Gastrocnemius medialis (tissue), 4 donors: ENCODE measurements at regions not wholly inside any gene's neighbourhood (a gene's known extent, or its start where the extent isn't known, plus 50 kb on each side); places are given as distances from the start of the nearest gene placed in this dataset.

Experiments
- POLR2A ChIP-seq, 2 donors: fragments of 450-650 bp; IDR thresholded peaks; one replicate each; pipeline ENCODE4 v1.6.1; 2017; ENCODE audit warnings: antibody characterized with exemption in 2 of 2, mild to moderate bottlenecking in 2 of 2, moderate library complexity in 2 of 2
- TF ChIP-seq, protein P1 (sequence below), 5 experiments: fragments of 450-650 bp in 3 of 5; fragments of 200-600 bp in 2 of 5; sonication (generic) in 2 of 5; IDR thresholded peaks in 4 of 5; conservative IDR thresholded peaks in 1 of 5; 1 replicate in 4 of 5; 2 replicates in 1 of 5; pipeline ENCODE4 v1.5.1; 2016 to 2019; ENCODE audit warnings: antibody characterized with exemption in 5 of 5, mild to moderate bottlenecking in 3 of 5, moderate library complexity in 3 of 5

DNA sequence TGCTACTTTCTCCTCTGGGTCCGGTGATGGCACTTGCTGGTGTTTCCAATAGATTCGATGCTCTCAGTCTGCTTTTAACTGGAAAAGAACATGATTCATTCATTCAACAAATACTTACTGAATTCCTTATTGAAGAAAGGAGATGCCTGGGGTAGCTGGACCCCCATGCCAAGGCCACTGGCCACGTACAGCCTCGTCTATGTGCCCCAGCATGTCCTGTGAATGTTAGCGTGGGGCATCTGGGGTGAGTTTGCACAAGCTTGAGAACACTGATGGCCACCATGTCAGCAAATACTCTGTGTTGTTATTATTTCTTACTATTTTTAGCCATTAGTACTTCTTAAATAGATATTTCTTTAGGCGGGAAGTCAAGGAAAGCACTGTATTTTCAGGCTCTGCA is 112.0 kb upstream of the OXGR1 start:
- TF ChIP-seq, protein P1, sequence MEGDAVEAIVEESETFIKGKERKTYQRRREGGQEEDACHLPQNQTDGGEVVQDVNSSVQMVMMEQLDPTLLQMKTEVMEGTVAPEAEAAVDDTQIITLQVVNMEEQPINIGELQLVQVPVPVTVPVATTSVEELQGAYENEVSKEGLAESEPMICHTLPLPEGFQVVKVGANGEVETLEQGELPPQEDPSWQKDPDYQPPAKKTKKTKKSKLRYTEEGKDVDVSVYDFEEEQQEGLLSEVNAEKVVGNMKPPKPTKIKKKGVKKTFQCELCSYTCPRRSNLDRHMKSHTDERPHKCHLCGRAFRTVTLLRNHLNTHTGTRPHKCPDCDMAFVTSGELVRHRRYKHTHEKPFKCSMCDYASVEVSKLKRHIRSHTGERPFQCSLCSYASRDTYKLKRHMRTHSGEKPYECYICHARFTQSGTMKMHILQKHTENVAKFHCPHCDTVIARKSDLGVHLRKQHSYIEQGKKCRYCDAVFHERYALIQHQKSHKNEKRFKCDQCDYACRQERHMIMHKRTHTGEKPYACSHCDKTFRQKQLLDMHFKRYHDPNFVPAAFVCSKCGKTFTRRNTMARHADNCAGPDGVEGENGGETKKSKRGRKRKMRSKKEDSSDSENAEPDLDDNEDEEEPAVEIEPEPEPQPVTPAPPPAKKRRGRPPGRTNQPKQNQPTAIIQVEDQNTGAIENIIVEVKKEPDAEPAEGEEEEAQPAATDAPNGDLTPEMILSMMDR (IDR thresholded peaks at IDR 0.05 in 4 of 5, conservative IDR thresholded peaks at IDR 0.05 in 1 of 5) = no peak
- no peak for TF ChIP-seq POLR2A (IDR thresholded peaks at IDR 0.05)
